Stomach (tissue), 4 donors: ENCODE measurements at regions not wholly inside any gene's neighbourhood (a gene's known extent, or its start where the extent isn't known, plus 50 kb on each side); places are given as distances from the start of the nearest gene placed in this dataset.

Experiments
- POLR2A ChIP-seq, 4 donors: fragments of 450-650 bp; IDR thresholded peaks; one replicate each; pipeline ENCODE4 v1.6.1; 2016; ENCODE audit warnings: antibody characterized with exemption in 4 of 4, control low read depth in 2 of 4, mild to moderate bottlenecking in 1 of 4, moderate library complexity in 1 of 4
- TF ChIP-seq, protein P1 (sequence below), 7 experiments: fragments of 450-650 bp in 4 of 7; fragments of 200-600 bp in 3 of 7; sonication (generic) in 3 of 7; IDR thresholded peaks; one replicate each; pipeline ENCODE4 v1.5.1; 2016 to 2019; ENCODE audit warnings: antibody characterized with exemption in 7 of 7, control low read depth in 2 of 7, mild to moderate bottlenecking in 1 of 7

DNA sequence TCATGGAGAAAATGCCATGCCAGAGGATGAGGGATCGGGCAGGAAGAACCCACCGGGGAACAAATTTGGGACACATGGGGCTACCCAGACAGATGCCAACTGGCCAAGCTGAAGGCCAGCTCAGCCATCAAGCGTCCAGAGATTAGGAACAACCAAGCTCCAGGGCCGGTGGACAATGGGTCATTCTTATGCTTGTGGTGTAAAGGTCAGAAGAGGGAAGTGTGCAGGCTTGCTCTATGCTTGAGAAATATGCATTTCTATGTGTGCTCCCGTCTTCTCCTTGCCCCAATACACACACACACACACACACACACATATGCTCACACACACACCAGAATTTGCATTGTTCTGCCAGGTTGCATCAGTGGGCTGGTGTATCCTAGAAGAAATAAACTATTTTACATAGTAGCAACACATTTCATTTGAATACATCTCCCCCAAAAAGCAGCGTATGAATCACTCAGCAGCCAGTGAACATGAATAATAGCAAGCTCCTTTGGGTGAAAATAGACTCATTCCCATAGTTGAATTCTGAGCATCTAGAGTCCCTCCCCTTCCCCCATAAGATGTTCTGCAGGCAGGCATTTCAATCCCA lies 201.9 kb upstream of the PPARGC1A start:
- TF ChIP-seq, protein P1, sequence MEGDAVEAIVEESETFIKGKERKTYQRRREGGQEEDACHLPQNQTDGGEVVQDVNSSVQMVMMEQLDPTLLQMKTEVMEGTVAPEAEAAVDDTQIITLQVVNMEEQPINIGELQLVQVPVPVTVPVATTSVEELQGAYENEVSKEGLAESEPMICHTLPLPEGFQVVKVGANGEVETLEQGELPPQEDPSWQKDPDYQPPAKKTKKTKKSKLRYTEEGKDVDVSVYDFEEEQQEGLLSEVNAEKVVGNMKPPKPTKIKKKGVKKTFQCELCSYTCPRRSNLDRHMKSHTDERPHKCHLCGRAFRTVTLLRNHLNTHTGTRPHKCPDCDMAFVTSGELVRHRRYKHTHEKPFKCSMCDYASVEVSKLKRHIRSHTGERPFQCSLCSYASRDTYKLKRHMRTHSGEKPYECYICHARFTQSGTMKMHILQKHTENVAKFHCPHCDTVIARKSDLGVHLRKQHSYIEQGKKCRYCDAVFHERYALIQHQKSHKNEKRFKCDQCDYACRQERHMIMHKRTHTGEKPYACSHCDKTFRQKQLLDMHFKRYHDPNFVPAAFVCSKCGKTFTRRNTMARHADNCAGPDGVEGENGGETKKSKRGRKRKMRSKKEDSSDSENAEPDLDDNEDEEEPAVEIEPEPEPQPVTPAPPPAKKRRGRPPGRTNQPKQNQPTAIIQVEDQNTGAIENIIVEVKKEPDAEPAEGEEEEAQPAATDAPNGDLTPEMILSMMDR (IDR thresholded peaks at IDR 0.05) = no peak
- TF ChIP-seq POLR2A (IDR thresholded peaks at IDR 0.05) = no peak
